Esophagus muscularis mucosa (tissue), 3 donors: ENCODE measurements at regions not wholly inside any gene's neighbourhood (a gene's known extent, or its start where the extent isn't known, plus 50 kb on each side); places are given as distances from the start of the nearest gene placed in this dataset.

ENCODE experiments used
- POLR2A ChIP-seq: fragments of 450-650 bp; IDR thresholded peaks from one replicate; pipeline ENCODE4 v1.6.1; 2017; ENCODE audit warnings: antibody characterized with exemption, moderate library complexity, mild to moderate bottlenecking, low read depth
- TF ChIP-seq, protein P1 (sequence below), 3 experiments: fragments of 200-600 bp in 2 of 3; fragments of 450-650 bp in 1 of 3; sonication (generic) in 2 of 3; IDR thresholded peaks; one replicate each; pipeline ENCODE4 v1.5.1; 2017 to 2019; ENCODE audit warnings: antibody characterized with exemption in 3 of 3, mild to moderate bottlenecking in 2 of 3, moderate library complexity in 1 of 3

DNA sequence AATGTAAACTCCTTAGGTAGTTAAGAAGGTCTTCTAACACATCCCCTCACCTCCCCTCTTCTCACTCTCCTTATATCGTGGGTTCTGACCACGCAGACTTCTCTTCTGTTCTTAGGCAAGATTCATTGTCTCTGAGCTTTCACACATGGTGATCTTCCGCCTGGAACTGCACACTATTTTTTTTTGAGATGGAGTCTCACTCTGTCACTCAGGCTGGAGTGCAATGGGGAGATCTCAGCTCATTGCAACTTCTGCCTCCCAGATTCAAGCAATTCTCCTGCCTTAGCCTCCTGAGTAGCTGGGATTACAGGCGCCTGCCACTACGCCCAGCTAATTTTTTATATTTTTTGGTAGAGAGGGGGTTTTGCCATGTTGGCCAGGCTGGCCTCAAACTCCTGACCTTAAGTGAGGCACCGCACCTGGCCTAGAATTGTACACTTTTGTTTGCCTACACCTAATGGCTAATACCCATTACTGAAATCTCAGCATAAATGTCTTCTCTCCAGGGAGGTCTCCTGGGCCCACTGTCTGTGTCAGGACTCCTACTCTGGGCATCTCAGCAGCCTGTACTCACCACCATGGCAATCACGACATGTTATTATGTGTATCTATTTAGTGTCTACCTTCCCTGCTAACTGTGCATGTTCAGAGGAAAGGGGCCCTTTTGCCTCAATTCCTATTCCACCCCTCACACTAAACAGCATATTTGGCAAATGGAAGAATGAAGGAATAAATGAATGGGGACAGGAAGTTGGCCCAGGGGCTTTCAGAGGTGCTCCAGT is 646.3 kb upstream of the DPP6 start:
- TF ChIP-seq, protein P1, sequence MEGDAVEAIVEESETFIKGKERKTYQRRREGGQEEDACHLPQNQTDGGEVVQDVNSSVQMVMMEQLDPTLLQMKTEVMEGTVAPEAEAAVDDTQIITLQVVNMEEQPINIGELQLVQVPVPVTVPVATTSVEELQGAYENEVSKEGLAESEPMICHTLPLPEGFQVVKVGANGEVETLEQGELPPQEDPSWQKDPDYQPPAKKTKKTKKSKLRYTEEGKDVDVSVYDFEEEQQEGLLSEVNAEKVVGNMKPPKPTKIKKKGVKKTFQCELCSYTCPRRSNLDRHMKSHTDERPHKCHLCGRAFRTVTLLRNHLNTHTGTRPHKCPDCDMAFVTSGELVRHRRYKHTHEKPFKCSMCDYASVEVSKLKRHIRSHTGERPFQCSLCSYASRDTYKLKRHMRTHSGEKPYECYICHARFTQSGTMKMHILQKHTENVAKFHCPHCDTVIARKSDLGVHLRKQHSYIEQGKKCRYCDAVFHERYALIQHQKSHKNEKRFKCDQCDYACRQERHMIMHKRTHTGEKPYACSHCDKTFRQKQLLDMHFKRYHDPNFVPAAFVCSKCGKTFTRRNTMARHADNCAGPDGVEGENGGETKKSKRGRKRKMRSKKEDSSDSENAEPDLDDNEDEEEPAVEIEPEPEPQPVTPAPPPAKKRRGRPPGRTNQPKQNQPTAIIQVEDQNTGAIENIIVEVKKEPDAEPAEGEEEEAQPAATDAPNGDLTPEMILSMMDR (IDR thresholded peaks at IDR 0.05), result no peak
- no peak for TF ChIP-seq POLR2A
